Right lobe of liver (tissue), 6 donors: ENCODE measurements at regions not wholly inside any gene's neighbourhood (a gene's known extent, or its start where the extent isn't known, plus 50 kb on each side); places are given as distances from the start of the nearest gene placed in this dataset.

Experiments used
- ATAC-seq, 4 donors: fragments of 200-7000 bp; cut with Tn5 transposase; one replicate each; pipeline ENCODE4 v1.9.1; 2020; ENCODE audit warnings: mild to moderate bottlenecking in 4 of 4, moderate library complexity in 4 of 4
- DNase-seq, 3 donors: peaks; one replicate each; pipeline ENCODE4 v3.0.0-alpha.2; 2020
- H3K27ac ChIP-seq, 3 donors: fragments of 200-600 bp; one replicate each; pipeline ENCODE4 v1.8.0; 2022
- H3K27me3 ChIP-seq, 2 donors: fragments of 200-600 bp; one replicate each; pipeline ENCODE4 v1.8.0; 2022
- H3K36me3 ChIP-seq, 4 donors: fragments of 200-600 bp; sonication (generic) in 1 of 4; one replicate each; pipeline versions ENCODE4 v1.5.1 to v1.8.0; 2017 to 2022; ENCODE audit warnings: control low read depth in 1 of 4
- H3K4me1 ChIP-seq, 4 donors: fragments of 200-600 bp; sonication (generic) in 1 of 4; one replicate each; pipeline versions ENCODE4 v1.5.1 to v1.8.0; 2017 to 2022; ENCODE audit warnings: control low read depth in 1 of 4
- H3K4me3 ChIP-seq, 3 donors: fragments of 200-600 bp; one replicate each; pipeline ENCODE4 v1.8.0; 2022
- H3K9me3 ChIP-seq, 4 donors: fragments of 200-600 bp; sonication (generic) in 1 of 4; one replicate each; pipeline versions ENCODE4 v1.5.1 to v1.8.0; 2017 to 2022; ENCODE audit warnings: control low read depth in 1 of 4
- POLR2A ChIP-seq: fragments of 450-650 bp; IDR thresholded peaks from one replicate; pipeline ENCODE4 v1.6.1; 2017; ENCODE audit warnings: antibody characterized with exemption, mild to moderate bottlenecking
- WGBS: methylation state at CpG from one replicate; pipeline ENCODE4 v1.1.6; 2018; ENCODE audit warnings: low coverage, low lambda C conversion rate; ENCODE audit not compliant: insufficient coverage; ENCODE audit errors: missing lambda C conversion rate; 5-methylcytosine and 5-hydroxymethylcytosine counted together
- intact Hi-C, 2 donors: fragments of 100-400 bp; cut with DNase I; formaldehyde crosslinking; loops; one replicate each; pipeline versions ENCODE4 v1.11.2 to v1.14.1; 2022
- TF ChIP-seq, protein P1 (sequence below), 4 donors: fragments of 200-600 bp in 3 of 4; fragments of 450-650 bp in 1 of 4; IDR thresholded peaks; one replicate each; pipeline versions ENCODE4 v1.5.1 to v1.8.0; 2016 to 2022; ENCODE audit warnings: antibody characterized with exemption in 4 of 4, mild to moderate bottlenecking in 2 of 4
- donor health status: DM: no; HTN: yes; CAD: no.
- donor health status: DM: no; HTN: no; CAD: no.
- donor health status: DM: no; HTN: no; CAD: no.
- donor health status: DM: no; HTN: yes; CAD: no.
- donor health status: DM: no; HTN: yes; CAD: no.

DNA sequence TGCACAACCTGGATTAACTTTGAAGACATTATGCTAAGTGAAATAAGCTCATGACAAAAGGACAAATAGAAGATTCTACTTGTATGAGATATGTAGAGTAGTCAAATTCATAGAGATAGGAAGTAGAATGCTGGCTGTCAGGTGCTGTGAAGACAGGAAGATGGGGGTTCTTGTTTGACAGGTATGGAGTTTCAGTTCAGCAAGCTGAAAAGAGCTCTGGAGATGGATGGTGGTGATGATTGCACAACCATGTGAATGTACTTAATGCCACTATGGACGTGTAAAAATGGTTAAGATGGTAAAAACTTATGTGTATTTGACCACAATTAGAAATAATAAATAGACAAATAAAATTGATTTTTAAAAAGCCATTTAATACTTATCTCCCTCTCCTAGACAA is 169.8 kb upstream of the DUSP10 start:
- 57% methylated on average over 1 of the region's 1 CpG for WGBS
- Histone ChIP-seq H3K27me3 (no peaks in the 10 kb centered on the region), H3K4me3 (no peak overlapping the region), H3K36me3 (no peaks in the 10 kb centered on the region), H3K27ac (no peak overlapping the region), H3K9me3 (no peaks in the 10 kb centered on the region), H3K4me1 (no peaks in the 10 kb centered on the region)
- no peak for DNase-seq
- TF ChIP-seq, protein P1, sequence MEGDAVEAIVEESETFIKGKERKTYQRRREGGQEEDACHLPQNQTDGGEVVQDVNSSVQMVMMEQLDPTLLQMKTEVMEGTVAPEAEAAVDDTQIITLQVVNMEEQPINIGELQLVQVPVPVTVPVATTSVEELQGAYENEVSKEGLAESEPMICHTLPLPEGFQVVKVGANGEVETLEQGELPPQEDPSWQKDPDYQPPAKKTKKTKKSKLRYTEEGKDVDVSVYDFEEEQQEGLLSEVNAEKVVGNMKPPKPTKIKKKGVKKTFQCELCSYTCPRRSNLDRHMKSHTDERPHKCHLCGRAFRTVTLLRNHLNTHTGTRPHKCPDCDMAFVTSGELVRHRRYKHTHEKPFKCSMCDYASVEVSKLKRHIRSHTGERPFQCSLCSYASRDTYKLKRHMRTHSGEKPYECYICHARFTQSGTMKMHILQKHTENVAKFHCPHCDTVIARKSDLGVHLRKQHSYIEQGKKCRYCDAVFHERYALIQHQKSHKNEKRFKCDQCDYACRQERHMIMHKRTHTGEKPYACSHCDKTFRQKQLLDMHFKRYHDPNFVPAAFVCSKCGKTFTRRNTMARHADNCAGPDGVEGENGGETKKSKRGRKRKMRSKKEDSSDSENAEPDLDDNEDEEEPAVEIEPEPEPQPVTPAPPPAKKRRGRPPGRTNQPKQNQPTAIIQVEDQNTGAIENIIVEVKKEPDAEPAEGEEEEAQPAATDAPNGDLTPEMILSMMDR (IDR thresholded peaks at IDR 0.05), result no peak
- no peak for TF ChIP-seq POLR2A
- intact Hi-C loops, result no loop called here
- no peak for ATAC-seq

DNA sequence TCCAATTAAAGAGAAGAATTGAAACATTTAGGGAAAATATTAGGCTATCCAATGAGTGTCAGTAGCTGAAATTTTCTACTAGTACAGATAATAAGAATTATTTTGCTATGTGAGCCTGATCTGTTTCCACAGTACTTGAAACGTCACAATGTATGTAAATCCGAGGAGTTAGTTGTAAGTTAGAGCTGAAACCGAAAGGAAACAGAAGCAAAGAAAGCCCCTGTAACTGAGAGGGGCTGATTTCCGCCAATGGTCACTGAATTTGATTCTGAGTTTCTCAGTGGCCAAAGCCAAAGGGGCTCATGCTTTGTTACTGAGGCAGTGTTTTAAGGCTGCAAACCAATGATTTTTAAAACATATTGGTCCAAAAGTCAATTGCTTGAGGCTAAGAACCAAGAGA is 168.3 kb upstream of the DUSP10 start:
- 74% methylated on average over 4 of the region's 4 CpGs for WGBS
- TF ChIP-seq POLR2A, result no peak
- TF ChIP-seq, protein P1 (IDR thresholded peaks at IDR 0.05), result no peak

DNA sequence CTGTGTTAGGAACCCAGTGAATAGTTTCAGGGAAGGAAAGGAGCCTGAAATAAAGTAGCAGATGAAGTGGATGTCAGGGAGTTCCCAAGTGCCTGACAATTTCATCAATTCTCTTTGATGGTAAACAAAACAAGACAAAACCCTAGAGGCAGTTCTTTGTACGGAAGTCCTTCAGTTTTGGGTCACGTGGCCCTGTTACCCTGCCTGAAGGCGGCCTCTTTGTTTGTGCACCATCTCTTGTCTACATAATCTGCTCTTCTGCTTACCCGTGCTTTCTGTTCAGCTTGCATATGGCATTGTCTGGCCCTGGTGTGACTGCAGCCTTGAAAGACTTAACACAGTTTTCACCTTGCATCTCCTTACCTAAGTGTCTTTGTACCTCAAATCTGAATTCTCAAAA is 166.7 kb upstream of the DUSP10 start:
- H3K4me1 ChIP-seq, result no peaks in the 10 kb centered on the region
- DNase-seq (no peak), ATAC-seq (no peak)
- H3K27ac ChIP-seq, result no peak overlapping the region
- WGBS, result 86% methylated on average over 4 of the region's 4 CpGs
- H3K4me3 ChIP-seq, result no peak overlapping the region
- no peaks in the 10 kb centered on the region for H3K27me3 ChIP-seq
- intact Hi-C loops, result no loop called here
- no peaks in the 10 kb centered on the region for H3K36me3 ChIP-seq
- TF ChIP-seq, protein P1 (IDR thresholded peaks at IDR 0.05), result no peak
- no peak for TF ChIP-seq POLR2A
- no peaks in the 10 kb centered on the region for H3K9me3 ChIP-seq

More for the DNA sequence above, 168.3 kb upstream of the DUSP10 start:
- intact Hi-C loops, result no loop called here
- ATAC-seq (no peak), DNase-seq (no peak)
- Histone ChIP-seq H3K27ac (no peak overlapping the region), H3K4me3 (no peak overlapping the region), H3K27me3 (no peaks in the 10 kb centered on the region), H3K9me3 (no peaks in the 10 kb centered on the region), H3K36me3 (no peaks in the 10 kb centered on the region), H3K4me1 (no peaks in the 10 kb centered on the region)

DNA sequence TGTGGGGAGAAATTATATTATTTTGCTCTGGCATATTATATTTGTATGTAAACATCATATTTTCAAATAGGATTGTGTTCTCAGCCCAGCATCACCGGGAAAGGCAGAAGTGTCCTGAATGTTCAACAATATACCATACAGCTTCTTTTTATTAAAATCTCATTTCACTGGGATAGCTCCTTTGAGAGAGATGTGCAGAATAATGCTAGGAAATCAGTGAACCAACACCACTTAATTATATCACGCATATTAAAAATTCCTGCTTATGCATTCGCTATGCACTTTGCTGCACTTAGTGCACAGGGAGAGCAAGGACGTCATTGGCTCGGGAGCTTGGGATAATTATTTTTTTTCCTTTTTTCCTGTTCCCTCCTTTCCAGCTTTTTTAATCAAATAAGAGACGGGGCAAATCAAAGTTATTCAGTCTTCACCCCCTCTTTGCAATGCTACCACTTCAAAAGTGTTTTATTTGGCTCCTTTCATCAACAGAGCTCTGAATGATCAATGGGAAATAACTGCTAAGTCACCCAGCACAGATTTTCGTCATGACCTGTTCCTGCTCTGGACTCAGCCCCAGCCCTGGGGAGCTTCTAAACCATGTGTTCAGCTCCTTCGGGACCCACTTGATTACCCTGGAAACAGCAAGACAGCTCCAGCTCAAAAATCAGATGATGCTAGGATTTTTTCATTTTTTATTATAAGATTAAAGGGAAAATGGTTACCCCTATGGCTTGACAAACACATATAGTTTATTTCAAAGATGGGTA is 165.5 kb upstream of the DUSP10 start:
- Histone ChIP-seq H3K4me3 (no peak overlapping the region), H3K27ac (no peak overlapping the region), H3K36me3 (no peaks in the 10 kb centered on the region), H3K4me1 (no peaks in the 10 kb centered on the region), H3K9me3 (no peaks in the 10 kb centered on the region), H3K27me3 (no peaks in the 10 kb centered on the region)
- TF ChIP-seq, protein P1 (IDR thresholded peaks at IDR 0.05), result no peak
- TF ChIP-seq POLR2A, result no peak
- DNase-seq, result no peak
- intact Hi-C loops, result no loop called here
- no peak for ATAC-seq
- 73% methylated on average over 8 of the region's 8 CpGs for whole genome bisulfite sequencing
